ENCODE measurements at regions not wholly inside any gene's neighbourhood (a gene's known extent, or its start where the extent isn't known, plus 50 kb on each side); places are given as distances from the start of the nearest gene placed in this dataset.

- DNase-seq (ENCODE audit: low read depth in 1 of 2, low spot score in 2 of 2): no peak
- TF ChIP-seq EP300 (IDR thresholded peaks at IDR 0.05; ENCODE audit: borderline replicate concordance in 1 of 2, low read depth in 2 of 2, low read length in 2 of 2): no peak
- TF ChIP-seq CTCF (IDR thresholded peaks at IDR 0.05; ENCODE audit: control extremely low read depth in 1 of 3, insufficient read depth in 1 of 3, low read depth in 1 of 3, low read length in 3 of 3): no peak
- no peak for TF ChIP-seq GTF2F1 (IDR thresholded peaks at IDR 0.05; ENCODE audit: borderline replicate concordance, low read depth, low read length)
- TF ChIP-seq RBBP5 (IDR thresholded peaks at IDR 0.05; ENCODE audit: borderline replicate concordance, low read depth, low read length): no peak
- no peak for TF ChIP-seq TAF7 (optimal IDR thresholded peaks at IDR 0.05; ENCODE audit: borderline replicate concordance, low read depth, low read length)
- TF ChIP-seq SAP30 (IDR thresholded peaks at IDR 0.05; ENCODE audit: insufficient read depth, insufficient replicate concordance, low read length): no peak
- TF ChIP-seq CBX5 (IDR thresholded peaks at IDR 0.05; ENCODE audit: low read depth, low read length): no peak
- no peak for TF ChIP-seq SIRT6 (IDR thresholded peaks at IDR 0.05; ENCODE audit: low read length)
- TF ChIP-seq JUND (IDR thresholded peaks at IDR 0.05; ENCODE audit: low read length): no peak
- no peak for TF ChIP-seq RNF2 (IDR thresholded peaks at IDR 0.05; ENCODE audit: borderline replicate concordance, low read depth, low read length, missing control alignments, poor library complexity, severe bottlenecking)
These were observed 1030.0 kb downstream of the SORCS1 start for GRCh38 chr10:106134326-106135000.

More at GRCh38 chr10:106134326-106135000, 1030.0 kb downstream of the SORCS1 start:
- Histone ChIP-seq H3K9ac (replicated peaks in 1 of 4; ENCODE audit: extremely low read depth in 1 of 4, low read depth in 3 of 4, low read length in 3 of 4) (no peak overlapping the region), H3K23ac (ENCODE audit: insufficient read length) (no peak overlapping the region), H4K20me1 (replicated peaks in 1 of 2; ENCODE audit: control insufficient read depth in 1 of 2, insufficient read depth in 2 of 2, low read length in 2 of 2) (no peaks in the 10 kb centered on the region), H3K79me2 (ENCODE audit: control insufficient read depth in 1 of 2, insufficient read depth in 2 of 2, low read length in 2 of 2) (no peaks in the 10 kb centered on the region), H3K27me3 (replicated peaks in 1 of 4; ENCODE audit: control insufficient read depth in 3 of 4, extremely low read depth in 1 of 4, insufficient read depth in 3 of 4, low read length in 3 of 4) (no peaks in the 10 kb centered on the region), H3K79me1 (ENCODE audit: low read depth, low read length) (no peaks in the 10 kb centered on the region), H4K8ac (ENCODE audit: extremely low read depth, insufficient read depth, low read length) (no peak overlapping the region), H2AFZ (ENCODE audit: low read length) (no peak overlapping the region), H3K27ac (ENCODE audit: low read depth, low read length) (no peak overlapping the region), H2AK5ac (ENCODE audit: low read depth, low read length) (no peak overlapping the region), H2BK20ac (ENCODE audit: low read length) (no peak overlapping the region), H4K91ac (replicated peaks; ENCODE audit: insufficient read length, low read length) (no peak overlapping the region), H3K23me2 (ENCODE audit: low read depth, low read length) (no peaks in the 10 kb centered on the region), H3K18ac (ENCODE audit: extremely low read depth, low read length) (no peak overlapping the region), H2BK15ac (ENCODE audit: low read length) (no peak overlapping the region), H3K4me3 (ENCODE audit: extremely low read depth in 1 of 4, insufficient read depth in 2 of 4, low read depth in 3 of 4, low read length in 4 of 4) (no peak overlapping the region), H3K9me3 (ENCODE audit: insufficient read depth in 2 of 2, low read depth in 1 of 2, low read length in 1 of 2) (no peaks in the 10 kb centered on the region), H2BK5ac (ENCODE audit: low read depth, low read length) (no peak overlapping the region), H3K4me1 (replicated peaks in 1 of 4; ENCODE audit: control insufficient read depth in 3 of 4, insufficient read depth in 4 of 4, low read length in 3 of 4) (no peaks in the 10 kb centered on the region), H3K4me2 (ENCODE audit: insufficient read depth in 1 of 2, low read depth in 2 of 2, low read length in 2 of 2) (no peak overlapping the region), H2BK120ac (replicated peaks; ENCODE audit: low read depth, low read length) (no peak overlapping the region), H3K56ac (replicated peaks; ENCODE audit: insufficient read length, low read depth, low read length) (no peak overlapping the region), H3K14ac (ENCODE audit: insufficient read length) (no peak overlapping the region), H3K36me3 (ENCODE audit: control insufficient read depth in 2 of 4, insufficient read depth in 4 of 4, low read length in 3 of 4) (no peaks in the 10 kb centered on the region), H2BK12ac (ENCODE audit: low read depth, low read length) (no peak overlapping the region), H4K5ac (ENCODE audit: insufficient read length, low read depth, low read length) (no peak overlapping the region), H3K4ac (replicated peaks; ENCODE audit: insufficient read length, low read depth, low read length) (no peak overlapping the region)
- ChIA-PET CTCF (ENCODE audit: partially characterized antibody) (no interaction called here), POLR2A (ENCODE audit: partially characterized antibody) (no interaction called here)
- FAIRE-seq: no peak
- WGBS, 2 experiments (ENCODE audit: extremely low coverage in 1 of 2, insufficient coverage in 1 of 2, insufficient read length in 1 of 2, insufficient replicate concordance in 2 of 2, low coverage in 1 of 2, low lambda C conversion rate in 2 of 2, missing lambda C conversion rate in 1 of 2): 76% methylated on average over 8 of the region's 8 CpGs; no CpG with 5 or more reads in 1 of the 2 experiments
